ENCODE measurements at regions not wholly inside any gene's neighbourhood (a gene's known extent, or its start where the extent isn't known, plus 50 kb on each side); places are given as distances from the start of the nearest gene placed in this dataset.

DNA sequence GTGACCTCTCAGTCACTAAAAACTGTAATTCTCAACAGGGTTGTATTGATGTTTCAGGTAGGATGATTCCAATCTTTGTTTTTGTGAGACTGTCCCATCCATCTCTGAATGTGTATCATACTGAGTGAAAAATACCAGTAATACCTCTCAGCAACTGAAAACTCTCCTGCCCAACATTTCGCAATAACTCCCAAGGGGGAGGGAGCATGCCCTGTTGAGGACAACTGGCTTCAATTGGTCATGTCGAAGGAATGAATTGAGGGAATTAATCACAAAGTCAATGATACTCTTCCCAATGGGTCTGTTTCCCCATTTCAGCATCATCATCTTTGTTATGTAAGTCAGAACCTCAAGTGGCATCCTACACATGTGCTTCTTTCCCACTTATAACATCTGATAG is 102.4 kb upstream of the E2F7 start:
- Histone ChIP-seq H3K36me3 (no peaks in the 10 kb centered on the region), H3K4me1 (ENCODE audit: control insufficient read depth in 1 of 2, low read depth in 2 of 2) (no peaks in the 10 kb centered on the region), H3K27me3 (replicated peaks; ENCODE audit: insufficient read depth) (no peaks in the 10 kb centered on the region), H3K4me3 (no peak overlapping the region), H3K9me3 (no peaks in the 10 kb centered on the region), H3K27ac (no peak overlapping the region)
- TF ChIP-seq CTCF (IDR thresholded peaks at IDR 0.05) = no peak
- ATAC-seq (ENCODE audit: insufficient number of reproducible peaks, low FRiP score, low read depth) = no peak
- DNase-seq (ENCODE audit: low spot score) = no peak

GRCh38 chr12:77166696-77167095 is 101.3 kb upstream of the E2F7 start:
- ATAC-seq (ENCODE audit: insufficient number of reproducible peaks, low FRiP score, low read depth) = no peak
- H3K9me3 ChIP-seq = no peaks in the 10 kb centered on the region

DNA sequence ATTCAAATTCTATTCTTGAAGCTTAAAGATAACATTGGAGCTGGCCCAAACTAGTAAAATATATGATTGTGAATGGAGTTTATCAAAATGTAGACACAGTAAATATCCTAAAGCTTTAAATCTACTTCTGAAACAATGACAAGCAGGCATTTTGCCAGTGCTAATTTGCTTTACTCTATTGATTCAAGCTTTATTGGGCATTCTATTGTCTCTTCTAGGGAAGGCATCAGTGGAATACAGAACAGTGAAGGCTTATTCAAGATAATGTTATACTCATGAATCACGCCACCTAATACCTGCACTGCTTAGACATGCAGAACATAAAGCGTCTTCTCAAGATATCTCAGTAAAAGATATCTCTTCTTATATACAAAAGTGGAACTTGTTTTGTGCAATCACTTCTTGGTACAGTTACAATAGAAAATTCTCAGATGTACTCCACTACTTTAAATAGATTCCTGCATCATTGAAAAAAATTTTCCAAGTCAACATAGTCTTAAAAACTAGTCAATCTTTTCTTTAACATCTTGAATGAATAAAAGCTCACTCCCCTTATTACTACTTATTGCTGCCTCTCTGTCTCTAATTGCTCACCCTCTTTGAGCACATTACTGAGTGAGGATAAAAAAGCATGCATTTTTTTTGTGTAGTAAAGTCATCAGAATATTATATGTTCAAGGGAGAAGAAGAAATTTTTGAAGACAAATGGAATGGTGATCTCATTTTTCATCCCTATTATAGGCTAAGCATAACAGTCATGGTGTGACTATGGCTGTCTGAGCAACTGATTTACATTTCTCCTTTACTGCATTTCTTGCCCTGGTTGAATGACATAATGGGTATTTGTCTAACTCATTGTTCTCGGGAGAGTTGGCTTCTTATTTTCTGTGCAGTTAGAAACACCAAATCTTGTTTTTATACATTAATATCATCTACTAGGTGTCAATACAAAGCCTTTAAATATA is 98.0 kb upstream of the E2F7 start:
- Histone ChIP-seq H3K27me3 (replicated peaks; ENCODE audit: insufficient read depth) (no peaks in the 10 kb centered on the region), H3K4me3 (no peak overlapping the region), H3K4me1 (ENCODE audit: control insufficient read depth in 1 of 2, low read depth in 2 of 2) (no peaks in the 10 kb centered on the region), H3K9me3 (no peaks in the 10 kb centered on the region), H3K36me3 (no peaks in the 10 kb centered on the region), H3K27ac (no peak overlapping the region)
- TF ChIP-seq CTCF (IDR thresholded peaks at IDR 0.05) = no peak
- no peak for ATAC-seq (ENCODE audit: insufficient number of reproducible peaks, low FRiP score, low read depth)
- DNase-seq (ENCODE audit: low spot score) = no peak

More at GRCh38 chr12:77166696-77167095, 101.3 kb upstream of the E2F7 start:
- no peaks in the 10 kb centered on the region for H3K36me3 ChIP-seq
- no peak overlapping the region for H3K4me3 ChIP-seq
- no peak for DNase-seq (ENCODE audit: low spot score)
- H3K27ac ChIP-seq = no peak overlapping the region
- no peaks in the 10 kb centered on the region for H3K27me3 ChIP-seq (replicated peaks; ENCODE audit: insufficient read depth)
- no peaks in the 10 kb centered on the region for H3K4me1 ChIP-seq (ENCODE audit: control insufficient read depth in 1 of 2, low read depth in 2 of 2)
- TF ChIP-seq CTCF (IDR thresholded peaks at IDR 0.05) = no peak

- no peak overlapping the region for H3K4me3 ChIP-seq
- no peak overlapping the region for H3K27ac ChIP-seq
- no peak for DNase-seq (ENCODE audit: low spot score)
- no peaks in the 10 kb centered on the region for H3K27me3 ChIP-seq (replicated peaks; ENCODE audit: insufficient read depth)
- no peaks in the 10 kb centered on the region for H3K36me3 ChIP-seq
- no peaks in the 10 kb centered on the region for H3K4me1 ChIP-seq (ENCODE audit: control insufficient read depth in 1 of 2, low read depth in 2 of 2)
- ATAC-seq (ENCODE audit: insufficient number of reproducible peaks, low FRiP score, low read depth) = no peak
- TF ChIP-seq CTCF (IDR thresholded peaks at IDR 0.05) = no peak
- H3K9me3 ChIP-seq = no peaks in the 10 kb centered on the region
These were observed 96.6 kb upstream of the E2F7 start for GRCh38 chr12:77161944-77162343.

GRCh38 chr12:77160931-77161330 is 95.6 kb upstream of the E2F7 start:
- Histone ChIP-seq H3K27ac (no peak overlapping the region), H3K36me3 (no peaks in the 10 kb centered on the region), H3K4me1 (ENCODE audit: control insufficient read depth in 1 of 2, low read depth in 2 of 2) (no peaks in the 10 kb centered on the region), H3K9me3 (no peaks in the 10 kb centered on the region), H3K27me3 (replicated peaks; ENCODE audit: insufficient read depth) (no peaks in the 10 kb centered on the region), H3K4me3 (no peak overlapping the region)
- ATAC-seq (ENCODE audit: insufficient number of reproducible peaks, low FRiP score, low read depth) = no peak
- TF ChIP-seq CTCF (IDR thresholded peaks at IDR 0.05) = no peak
- no peak for DNase-seq (ENCODE audit: low spot score)
